ENCODE measurements at regions not wholly inside any gene's neighbourhood (a gene's known extent, or its start where the extent isn't known, plus 50 kb on each side); places are given as distances from the start of the nearest gene placed in this dataset.

DNA sequence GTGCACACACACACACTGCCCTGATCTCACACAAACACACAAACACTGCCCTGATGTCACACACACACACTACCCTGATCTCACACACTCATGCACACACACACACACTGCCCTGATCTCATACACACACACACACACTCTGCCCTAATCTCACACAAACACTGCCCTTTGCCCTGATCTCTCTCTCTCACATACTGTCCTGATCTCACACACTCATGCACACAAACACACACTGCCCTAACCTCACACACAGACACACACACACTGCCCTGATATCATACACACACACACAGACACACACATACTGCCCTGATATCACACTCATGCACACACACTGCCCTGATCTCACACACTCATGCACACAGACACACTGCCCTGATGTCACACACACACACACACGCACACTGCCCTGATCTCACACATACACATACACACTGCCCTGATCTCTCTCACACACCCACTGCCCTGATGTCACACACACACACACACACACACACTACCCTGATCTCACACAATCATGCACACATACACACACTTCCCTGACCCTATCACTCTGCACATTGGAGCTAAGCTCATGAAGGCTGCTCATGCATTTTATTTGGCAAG, 97.6 kb upstream of the DIO3 start:
- TF ChIP-seq, protein P1, sequence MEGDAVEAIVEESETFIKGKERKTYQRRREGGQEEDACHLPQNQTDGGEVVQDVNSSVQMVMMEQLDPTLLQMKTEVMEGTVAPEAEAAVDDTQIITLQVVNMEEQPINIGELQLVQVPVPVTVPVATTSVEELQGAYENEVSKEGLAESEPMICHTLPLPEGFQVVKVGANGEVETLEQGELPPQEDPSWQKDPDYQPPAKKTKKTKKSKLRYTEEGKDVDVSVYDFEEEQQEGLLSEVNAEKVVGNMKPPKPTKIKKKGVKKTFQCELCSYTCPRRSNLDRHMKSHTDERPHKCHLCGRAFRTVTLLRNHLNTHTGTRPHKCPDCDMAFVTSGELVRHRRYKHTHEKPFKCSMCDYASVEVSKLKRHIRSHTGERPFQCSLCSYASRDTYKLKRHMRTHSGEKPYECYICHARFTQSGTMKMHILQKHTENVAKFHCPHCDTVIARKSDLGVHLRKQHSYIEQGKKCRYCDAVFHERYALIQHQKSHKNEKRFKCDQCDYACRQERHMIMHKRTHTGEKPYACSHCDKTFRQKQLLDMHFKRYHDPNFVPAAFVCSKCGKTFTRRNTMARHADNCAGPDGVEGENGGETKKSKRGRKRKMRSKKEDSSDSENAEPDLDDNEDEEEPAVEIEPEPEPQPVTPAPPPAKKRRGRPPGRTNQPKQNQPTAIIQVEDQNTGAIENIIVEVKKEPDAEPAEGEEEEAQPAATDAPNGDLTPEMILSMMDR (IDR thresholded peaks at IDR 0.05; ENCODE audit: insufficient read depth, low read depth, low read length) = no peak
- no peak overlapping the region for H3K4me3 ChIP-seq (ENCODE audit: low read depth, low read length)
- DNase-seq (ENCODE audit: low read depth) = no peak

- H3K4me3 ChIP-seq (ENCODE audit: low read depth, low read length) = no peak overlapping the region
- TF ChIP-seq, protein P1 (IDR thresholded peaks at IDR 0.05; ENCODE audit: insufficient read depth, low read depth, low read length) = no peak
- no peak for DNase-seq (ENCODE audit: low read depth)
Measured at GRCh38 chr14:101464310-101464983, 96.8 kb upstream of the DIO3 start.

DNA sequence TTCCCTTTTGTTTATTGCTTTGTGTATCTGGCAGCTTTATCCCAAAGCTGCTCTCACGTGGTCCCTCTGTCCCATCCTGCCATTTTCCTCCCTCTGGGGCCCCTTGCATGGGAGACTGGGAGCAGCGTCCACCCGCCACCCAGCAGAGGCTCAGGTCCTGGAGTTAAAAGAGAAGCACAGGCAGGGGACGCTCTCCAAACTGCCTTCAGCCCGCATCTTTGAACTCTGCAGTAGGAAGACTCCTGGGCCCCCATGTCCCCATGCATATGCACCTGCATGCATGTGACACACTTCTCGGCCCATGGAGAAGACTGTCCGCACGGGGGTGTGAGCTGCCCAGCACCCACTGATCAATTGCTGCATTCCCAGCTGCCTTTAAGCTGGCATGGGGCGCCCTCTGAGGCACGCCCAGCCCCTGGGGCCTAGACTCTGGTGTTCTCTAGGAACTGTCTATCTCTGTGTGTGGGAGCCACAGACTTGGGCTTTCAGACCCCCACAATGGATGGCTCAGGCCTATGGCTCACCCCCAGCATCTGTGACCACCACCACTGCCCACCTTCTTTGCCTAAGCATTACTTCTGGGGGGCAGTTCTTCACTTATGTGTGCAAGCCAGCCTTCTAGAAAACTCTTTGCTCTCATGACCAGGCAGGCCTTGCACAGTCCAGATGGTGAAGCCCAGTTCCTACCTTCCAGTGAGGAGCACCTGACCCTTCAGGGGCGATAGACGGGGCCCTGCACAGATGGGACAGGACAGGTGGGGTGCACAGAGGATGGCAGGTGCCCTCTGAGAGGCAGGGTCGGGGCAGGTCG, 96.1 kb upstream of the DIO3 start:
- TF ChIP-seq, protein P1 (IDR thresholded peaks at IDR 0.05; ENCODE audit: insufficient read depth, low read depth, low read length) = no peak
- no peak for DNase-seq (ENCODE audit: low read depth)
- no peak overlapping the region for H3K4me3 ChIP-seq (ENCODE audit: low read depth, low read length)

DNA sequence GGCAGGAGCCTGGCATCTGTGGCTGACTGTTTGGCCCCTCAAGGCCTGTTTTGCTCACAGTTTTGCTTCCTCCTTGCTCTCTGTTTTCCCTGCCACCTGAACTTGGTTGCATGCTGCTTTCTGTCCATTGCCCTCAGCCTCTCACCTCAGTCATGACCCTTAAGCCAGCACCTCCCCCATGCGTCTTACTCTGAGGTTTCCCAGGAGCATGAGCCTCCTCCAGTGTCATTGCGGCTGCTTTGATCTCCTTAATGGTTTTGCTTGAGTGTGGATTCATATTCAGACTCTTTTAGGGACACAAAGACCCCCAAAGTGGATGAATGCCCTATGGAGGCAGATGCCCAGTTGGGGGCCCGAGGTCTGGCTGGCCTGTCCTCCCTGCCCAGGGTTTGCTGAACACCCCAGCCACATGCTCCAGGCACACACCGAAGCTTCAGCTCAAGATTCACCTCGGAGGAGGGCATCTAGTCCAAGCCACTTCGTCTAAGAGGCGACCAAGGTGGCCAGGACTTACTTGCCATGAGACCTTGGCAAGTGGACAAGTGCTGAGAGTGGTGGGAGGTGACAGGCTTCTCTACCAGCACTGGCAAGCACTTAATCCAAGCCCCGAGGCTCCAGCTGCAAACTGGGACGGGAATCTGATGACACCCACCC, 95.4 kb upstream of the DIO3 start:
- TF ChIP-seq, protein P1 (IDR thresholded peaks at IDR 0.05; ENCODE audit: insufficient read depth, low read depth, low read length) = no peak
- DNase-seq (ENCODE audit: low read depth) = no peak

GRCh38 chr14:101466456-101467180, 94.7 kb upstream of the DIO3 start:
- H3K4me3 ChIP-seq (ENCODE audit: low read depth, low read length) = no peak overlapping the region
- DNase-seq (ENCODE audit: low read depth) = no peak
- TF ChIP-seq, protein P1 (IDR thresholded peaks at IDR 0.05; ENCODE audit: insufficient read depth, low read depth, low read length) = no peak

More for the DNA sequence above, 95.4 kb upstream of the DIO3 start:
- no peak overlapping the region for H3K4me3 ChIP-seq (ENCODE audit: low read depth, low read length)
